ENCODE measurements at regions not wholly inside any gene's neighbourhood (a gene's known extent, or its start where the extent isn't known, plus 50 kb on each side); places are given as distances from the start of the nearest gene placed in this dataset.

DNA sequence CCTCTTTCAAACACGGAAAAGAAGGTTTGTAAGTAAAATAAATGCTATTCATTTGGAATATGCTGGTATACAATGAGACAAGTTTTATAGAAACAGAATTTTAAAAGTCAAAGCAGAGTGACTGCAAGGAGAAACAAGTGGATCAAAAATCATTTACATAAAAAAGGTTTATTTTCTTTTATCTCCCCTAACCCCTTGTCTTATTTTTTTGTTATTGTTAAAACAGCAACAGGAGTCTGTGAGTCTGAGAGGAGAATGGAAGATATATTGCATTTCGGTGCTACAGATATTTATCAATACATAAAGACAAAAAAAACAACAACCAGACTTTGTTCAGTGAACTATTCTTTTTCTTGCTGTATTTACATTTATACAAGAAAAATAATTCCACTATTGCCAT lies 1116.4 kb downstream of the OTOL1 start:
- no peaks in the 10 kb centered on the region for H3K9me3 Mint-ChIP-seq (ENCODE audit: unreplicated experiment)
- CTCF ChIA-PET: no interaction called here
- no TSS peak for BruUV-seq (replicated peaks)
- no peaks in the 10 kb centered on the region for H3K36me3 Mint-ChIP-seq (ENCODE audit: insufficient read depth, unreplicated experiment)
- no peaks in the 10 kb centered on the region for H3K9me3 ChIP-seq
- H3K27ac Mint-ChIP-seq (ENCODE audit: unreplicated experiment): no peak overlapping the region
- H3K27me3 Mint-ChIP-seq (ENCODE audit: insufficient read depth, unreplicated experiment): no peaks in the 10 kb centered on the region
- POLR2A ChIA-PET: no interaction called here
- H3K4me1 ChIP-seq: no peaks in the 10 kb centered on the region
- no peak overlapping the region for H3K4me3 ChIP-seq (ENCODE audit: low read depth, low read length)
- TF ChIP-seq CTCF (IDR thresholded peaks at IDR 0.05; ENCODE audit: insufficient read depth in 1 of 2, low read depth in 1 of 2, low read length in 1 of 2, severe bottlenecking in 1 of 2, unreplicated experiment in 1 of 2): no peak
- no peak overlapping the region for H3K4me3 Mint-ChIP-seq (ENCODE audit: unreplicated experiment)
- H3K27me3 ChIP-seq (replicated peaks; ENCODE audit: control insufficient read depth, insufficient read depth, low read length): no peaks in the 10 kb centered on the region
- no peak for DNase-seq
- intact Hi-C loops (cut with micrococcal nuclease; ENCODE audit: unreplicated experiment): no loop called here
- H3K4me1 Mint-ChIP-seq (ENCODE audit: low read depth, unreplicated experiment): no peaks in the 10 kb centered on the region
- no peaks in the 10 kb centered on the region for H3K36me3 ChIP-seq (ENCODE audit: control insufficient read depth, insufficient read depth, low read length)

- H3K4me3 ChIP-seq (ENCODE audit: low read depth, low read length): no peak overlapping the region
- CTCF ChIA-PET: no interaction called here
- POLR2A ChIA-PET: no interaction called here
- Mint-ChIP-seq H3K4me1 (ENCODE audit: low read depth, unreplicated experiment) (no peaks in the 10 kb centered on the region), H3K36me3 (ENCODE audit: insufficient read depth, unreplicated experiment) (no peaks in the 10 kb centered on the region), H3K9me3 (ENCODE audit: unreplicated experiment) (peaks cover 8% of the 10 kb centered on the region), H3K4me3 (ENCODE audit: unreplicated experiment) (no peak overlapping the region), H3K27ac (ENCODE audit: unreplicated experiment) (no peak overlapping the region), H3K27me3 (ENCODE audit: insufficient read depth, unreplicated experiment) (no peaks in the 10 kb centered on the region)
- no peaks in the 10 kb centered on the region for H3K36me3 ChIP-seq (ENCODE audit: control insufficient read depth, insufficient read depth, low read length)
- no peaks in the 10 kb centered on the region; the same call in 1 of the 2 replicates for H3K9me3 ChIP-seq
- no peaks in the 10 kb centered on the region for H3K27me3 ChIP-seq (replicated peaks; ENCODE audit: control insufficient read depth, insufficient read depth, low read length)
- intact Hi-C loops (cut with micrococcal nuclease; ENCODE audit: unreplicated experiment): no loop called here
- BruUV-seq (replicated peaks): no TSS peak
- no peak for DNase-seq
- H3K4me1 ChIP-seq: no peaks in the 10 kb centered on the region
- no peak for TF ChIP-seq CTCF (IDR thresholded peaks at IDR 0.05; ENCODE audit: insufficient read depth in 1 of 2, low read depth in 1 of 2, low read length in 1 of 2, severe bottlenecking in 1 of 2, unreplicated experiment in 1 of 2)
Observed at GRCh38 chr3:162626172-162626571, 1129.6 kb downstream of the OTOL1 start.

- H3K9me3 ChIP-seq: no peaks in the 10 kb centered on the region
- H3K27ac Mint-ChIP-seq (ENCODE audit: unreplicated experiment): no peak overlapping the region
- H3K9me3 Mint-ChIP-seq (ENCODE audit: unreplicated experiment): no peaks in the 10 kb centered on the region
- no peaks in the 10 kb centered on the region for H3K36me3 ChIP-seq (ENCODE audit: control insufficient read depth, insufficient read depth, low read length)
- H3K27me3 ChIP-seq (replicated peaks; ENCODE audit: control insufficient read depth, insufficient read depth, low read length): no peaks in the 10 kb centered on the region
- H3K36me3 Mint-ChIP-seq (ENCODE audit: insufficient read depth, unreplicated experiment): no peaks in the 10 kb centered on the region
- H3K4me3 ChIP-seq (ENCODE audit: low read depth, low read length): no peak overlapping the region
- no TSS peak for BruUV-seq (replicated peaks)
- no peak for DNase-seq
- ChIA-PET POLR2A (no interaction called here), CTCF (no interaction called here)
- H3K27me3 Mint-ChIP-seq (ENCODE audit: insufficient read depth, unreplicated experiment): no peaks in the 10 kb centered on the region
- H3K4me1 ChIP-seq: no peaks in the 10 kb centered on the region
- no peaks in the 10 kb centered on the region for H3K4me1 Mint-ChIP-seq (ENCODE audit: low read depth, unreplicated experiment)
- intact Hi-C loops (cut with micrococcal nuclease; ENCODE audit: unreplicated experiment): no loop called here
- no peak for TF ChIP-seq CTCF (IDR thresholded peaks at IDR 0.05; ENCODE audit: insufficient read depth in 1 of 2, low read depth in 1 of 2, low read length in 1 of 2, severe bottlenecking in 1 of 2, unreplicated experiment in 1 of 2)
- no peak overlapping the region for H3K4me3 Mint-ChIP-seq (ENCODE audit: unreplicated experiment)
Observed at GRCh38 chr3:162628531-162628930, 1131.9 kb downstream of the OTOL1 start.
